Karpas-422 (cell line): ENCODE measurements at regions not wholly inside any gene's neighbourhood (a gene's known extent, or its start where the extent isn't known, plus 50 kb on each side); places are given as distances from the start of the nearest gene placed in this dataset. TPM values are rescaled to one million over a fixed set of nuclear protein-coding genes. Genes with fewer than 3 reads are reported as not detected.

Experiments
- DNase-seq: peaks from one replicate; pipeline ENCODE4 v3.0.0-alpha.2; 2015
- H2AFZ ChIP-seq: fragments of 200-600 bp; sonication (generic); 2 replicates; pipeline ENCODE4 v1.6.1; 2014; ENCODE audit warnings: antibody characterized with exemption, low read length, mixed read lengths
- H3K27ac ChIP-seq: fragments of 200-600 bp; sonication (generic); 2 replicates; pipeline ENCODE4 v1.5.1; 2014; ENCODE audit warnings: mild to moderate bottlenecking, low read length, moderate library complexity
- H3K27me3 ChIP-seq: fragments of 200-600 bp; sonication (generic); 2 replicates; pipeline ENCODE4 v1.6.1; 2014; ENCODE audit warnings: low read length, mixed read lengths
- H3K36me3 ChIP-seq: fragments of 200-600 bp; sonication (generic); 2 replicates; pipeline ENCODE4 v1.6.1; 2014; ENCODE audit warnings: low read length, mixed read lengths; ENCODE audit not compliant: insufficient read depth
- H3K4me1 ChIP-seq: fragments of 200-600 bp; sonication (generic); 2 replicates; pipeline ENCODE4 v1.6.1; 2014; ENCODE audit warnings: mild to moderate bottlenecking, low read length, mixed read lengths
- H3K4me2 ChIP-seq: fragments of 200-600 bp; sonication (generic); 2 replicates; pipeline ENCODE4 v1.6.1; 2014; ENCODE audit warnings: low read length, low read depth, mild to moderate bottlenecking; ENCODE audit not compliant: poor library complexity, severe bottlenecking
- H3K4me3 ChIP-seq: fragments of 200-600 bp; sonication (generic); 2 replicates; pipeline ENCODE4 v1.5.1; 2014; ENCODE audit warnings: mild to moderate bottlenecking, antibody characterized with exemption, low read length, mixed read lengths
- H3K79me2 ChIP-seq: fragments of 200-600 bp; sonication (generic); 2 replicates; pipeline ENCODE4 v1.6.1; 2014; ENCODE audit warnings: mild to moderate bottlenecking, low read length, mixed read lengths
- H3K9ac ChIP-seq: fragments of 200-600 bp; sonication (generic); 2 replicates; pipeline ENCODE4 v1.6.0; 2014; ENCODE audit warnings: low read length
- H3K9me2 ChIP-seq: fragments of 200-600 bp; sonication (generic), shearing (Covaris generic); replicated peaks from 2 replicates; pipeline ENCODE4 v1.6.0; 2014; ENCODE audit warnings: mild to moderate bottlenecking, low read length, moderate library complexity; ENCODE audit not compliant: insufficient read depth
- H3K9me3 ChIP-seq: fragments of 300-700, 200-600 bp; sonication (generic); 2 replicates; pipeline ENCODE4 v1.6.1; 2014; ENCODE audit warnings: low read length, mixed read lengths
- H4K20me1 ChIP-seq: fragments of 200-600 bp; sonication (generic); 2 replicates; pipeline ENCODE4 v1.6.1; 2014; ENCODE audit warnings: mild to moderate bottlenecking, antibody characterized with exemption, low read length, low read depth; ENCODE audit not compliant: insufficient read depth
- small RNA-seq: library from RNA; depleted of rRNA; stranded (forward); fragments of <200 nt; gene quantifications from one replicate; pipeline ENCODE3, GENCODE V24; 2014

DNA sequence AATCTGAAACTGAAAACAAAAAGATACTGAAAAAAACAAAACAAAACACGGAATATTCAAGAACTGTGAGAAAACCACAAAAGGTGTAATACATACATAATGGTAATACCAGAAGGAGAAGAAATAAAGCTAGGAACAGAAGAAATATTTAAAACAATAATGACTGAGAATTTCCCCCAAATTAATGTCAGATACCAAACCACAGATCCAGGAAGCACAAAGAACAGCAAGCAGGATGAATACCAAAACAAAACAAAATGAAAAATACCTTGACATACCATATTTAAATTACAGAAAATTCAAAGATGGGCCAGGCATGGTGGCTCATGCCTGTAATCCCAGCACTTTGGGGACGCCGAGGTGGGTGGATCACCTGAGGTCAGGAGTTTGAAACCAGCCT lies 57.7 kb upstream of the PARD3 start:
- no peaks in the 10 kb centered on the region for H3K4me1 ChIP-seq
- H3K79me2 ChIP-seq = no peaks in the 10 kb centered on the region
- no peak overlapping the region for H3K4me2 ChIP-seq
- no peaks in the 10 kb centered on the region for H3K36me3 ChIP-seq
- no peaks in the 10 kb centered on the region for H3K9me3 ChIP-seq
- H4K20me1 ChIP-seq = no peaks in the 10 kb centered on the region
- H3K9me2 ChIP-seq = no peaks in the 10 kb centered on the region
- no peak overlapping the region for H2AFZ ChIP-seq
- H3K9ac ChIP-seq = no peak overlapping the region
- no peaks in the 10 kb centered on the region for H3K27me3 ChIP-seq
- DNase-seq = no peak
- no peak overlapping the region for H3K27ac ChIP-seq
- no peak overlapping the region for H3K4me3 ChIP-seq

DNA sequence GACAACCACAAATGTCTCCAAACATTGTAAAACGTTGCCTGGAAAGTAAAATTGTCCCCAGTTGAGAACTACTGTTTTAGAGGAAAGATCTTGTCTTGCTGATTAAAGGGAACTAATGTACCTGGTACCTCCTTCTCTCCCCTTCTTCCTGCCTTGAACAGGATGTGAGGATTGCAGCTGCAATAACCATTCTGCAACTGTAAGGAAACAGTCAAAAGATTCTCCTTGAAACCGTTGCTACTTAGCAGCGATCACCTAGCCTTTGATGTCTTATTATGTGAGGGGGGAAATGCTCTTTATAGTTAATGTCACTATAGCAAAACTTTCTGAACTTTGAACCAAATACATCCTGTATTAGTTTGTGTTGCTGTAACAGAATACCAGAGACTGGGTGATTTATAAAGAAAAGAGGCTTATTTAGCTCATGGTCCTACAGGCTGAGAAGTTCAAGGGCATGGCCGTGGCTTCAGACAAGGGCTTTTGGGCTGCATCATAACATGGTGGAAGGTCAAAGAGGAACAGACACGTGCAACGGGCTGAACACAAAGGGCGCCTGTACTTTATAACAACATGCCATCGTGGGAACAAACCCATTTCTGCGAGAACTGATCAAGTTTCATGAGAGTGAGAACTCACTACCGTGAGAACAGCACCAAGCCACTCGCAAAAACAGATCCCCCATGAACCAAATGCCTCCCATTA lies 54.2 kb upstream of the PARD3 start:
- Histone ChIP-seq H3K9me2 (no peaks in the 10 kb centered on the region), H3K4me1 (no peaks in the 10 kb centered on the region), H3K36me3 (no peaks in the 10 kb centered on the region), H3K79me2 (no peaks in the 10 kb centered on the region), H3K9ac (no peak overlapping the region), H4K20me1 (no peaks in the 10 kb centered on the region), H3K4me3 (no peak overlapping the region), H3K27me3 (no peaks in the 10 kb centered on the region), H3K9me3 (no peaks in the 10 kb centered on the region), H3K27ac (no peak overlapping the region), H2AFZ (no peak overlapping the region), H3K4me2 (no peak overlapping the region)
- no peak for DNase-seq

DNA sequence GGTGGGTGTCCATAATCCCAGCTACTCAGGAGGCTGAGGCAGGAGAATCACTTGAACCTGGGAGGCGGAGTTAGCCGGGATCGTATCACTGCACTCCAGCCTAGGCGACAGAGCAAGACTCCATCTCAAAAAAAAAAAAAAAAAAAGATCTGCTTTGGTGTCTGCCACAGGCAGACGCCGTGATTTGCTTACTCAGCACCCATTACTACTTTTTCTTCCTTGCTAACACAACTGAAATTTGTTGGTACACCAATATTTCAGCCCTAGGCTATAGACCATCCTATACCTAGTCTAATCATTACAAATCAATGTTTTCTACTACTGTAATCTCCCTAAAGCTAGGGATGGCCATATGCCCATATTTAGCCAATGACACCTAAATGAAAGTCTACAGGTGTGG lies 53.5 kb upstream of the PARD3 start:
- Histone ChIP-seq H3K9me2 (no peaks in the 10 kb centered on the region), H2AFZ (no peak overlapping the region), H3K9me3 (no peaks in the 10 kb centered on the region), H3K4me3 (no peak overlapping the region), H4K20me1 (no peaks in the 10 kb centered on the region), H3K27ac (no peak overlapping the region), H3K4me2 (no peak overlapping the region), H3K27me3 (no peaks in the 10 kb centered on the region), H3K79me2 (no peaks in the 10 kb centered on the region), H3K9ac (no peak overlapping the region), H3K4me1 (no peaks in the 10 kb centered on the region), H3K36me3 (no peaks in the 10 kb centered on the region)
- no peak for DNase-seq

DNA sequence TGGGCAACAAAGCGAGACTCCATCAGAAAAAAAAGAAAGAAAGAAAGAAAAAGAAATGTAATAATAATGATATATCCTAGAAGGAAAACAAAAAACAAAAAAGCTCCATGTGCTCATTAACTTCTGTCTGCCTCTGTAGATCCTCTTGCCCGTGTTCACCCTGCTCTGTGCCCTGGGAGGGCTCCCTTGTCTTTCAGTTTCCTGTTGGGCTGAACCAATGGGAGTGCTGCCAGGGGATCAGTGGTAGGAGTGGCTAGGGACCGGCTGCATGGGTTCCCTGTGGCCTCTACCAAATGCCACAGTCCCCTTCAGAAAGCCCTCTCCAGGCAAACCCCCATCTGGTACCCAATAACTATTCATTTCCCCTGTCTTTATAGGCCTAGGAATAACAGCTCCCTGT lies 51.8 kb upstream of the PARD3 start:
- no peaks in the 10 kb centered on the region for H3K9me2 ChIP-seq
- H3K4me1 ChIP-seq = no peaks in the 10 kb centered on the region
- H4K20me1 ChIP-seq = no peaks in the 10 kb centered on the region
- no peaks in the 10 kb centered on the region for H3K9me3 ChIP-seq
- H3K79me2 ChIP-seq = no peaks in the 10 kb centered on the region
- no peak overlapping the region for H2AFZ ChIP-seq
- H3K27ac ChIP-seq = no peak overlapping the region
- no peak overlapping the region for H3K4me3 ChIP-seq
- H3K4me2 ChIP-seq = no peak overlapping the region
- H3K27me3 ChIP-seq = no peaks in the 10 kb centered on the region
- H3K36me3 ChIP-seq = no peaks in the 10 kb centered on the region
- H3K9ac ChIP-seq = no peak overlapping the region
- peak; percentile 43 for DNase-seq

Small RNA genes in the stretch of these regions (small RNA-seq; reads per million reads assigned to genes)
- gene RNU6-193P = not detected
- not detected for gene RNU6-847P
- gene SS18L2P1 = 0.20 reads per million
